ENCODE measurements at regions not wholly inside any gene's neighbourhood (a gene's known extent, or its start where the extent isn't known, plus 50 kb on each side); places are given as distances from the start of the nearest gene placed in this dataset.
"Not testable (repeated sequence)": the region's sequence is repeated elsewhere in the genome, so short reads cannot be mapped to it uniquely, and the experiment has no call there.

DNA sequence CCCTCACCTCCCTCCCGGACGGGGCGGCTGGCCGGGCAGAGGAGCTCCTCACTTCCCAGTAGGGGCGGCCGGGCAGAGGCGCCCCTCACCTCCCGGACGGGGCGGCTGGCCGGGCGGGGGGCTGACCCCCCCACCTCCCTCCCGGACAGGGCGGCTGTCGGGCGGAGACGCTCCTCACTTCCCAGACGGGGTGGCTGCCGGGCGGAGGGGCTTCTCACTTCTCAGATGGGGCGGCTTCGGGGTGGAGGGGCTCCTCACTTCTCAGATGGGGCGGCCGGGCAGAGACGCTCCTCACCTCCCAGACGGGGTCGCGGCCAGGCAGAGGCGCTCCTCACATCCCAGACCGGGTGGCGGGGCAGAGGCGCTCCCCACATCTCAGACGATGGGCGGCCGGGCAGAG, 106.3 kb upstream of the TSC22D1 start:
- not testable (repeated sequence) for TF ChIP-seq ZNF561 (tag by site-specific recombination; IDR thresholded peaks at IDR 0.05; ENCODE audit: borderline replicate concordance); ZNF624 (tag by site-specific recombination; IDR thresholded peaks at IDR 0.05); ZNF549 (tag by site-specific recombination; IDR thresholded peaks at IDR 0.05); ZNF324 (tag by site-specific recombination; IDR thresholded peaks at IDR 0.05)
